ENCODE measurements at regions not wholly inside any gene's neighbourhood (a gene's known extent, or its start where the extent isn't known, plus 50 kb on each side); places are given as distances from the start of the nearest gene placed in this dataset.

DNA sequence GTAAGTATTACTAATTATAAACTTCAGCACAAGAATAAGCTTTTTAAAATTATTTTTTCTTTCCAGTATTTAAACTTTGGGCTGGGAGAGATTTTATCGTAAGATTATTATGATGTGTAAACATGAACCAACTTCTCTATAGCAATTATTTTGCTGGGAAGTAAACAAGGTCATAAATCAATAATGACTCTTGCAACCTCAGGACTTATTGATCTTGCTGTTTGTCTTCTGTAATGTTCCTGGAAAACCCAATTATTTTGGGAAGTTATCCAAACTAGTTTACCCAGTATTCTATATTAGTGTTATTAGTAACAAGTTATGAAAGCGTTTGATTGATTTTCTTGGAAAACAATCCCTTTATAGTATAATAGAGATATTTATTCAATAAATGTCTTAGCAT lies 174.9 kb downstream of the PPP1R2C start (continued):
- no peak for TF ChIP-seq SAP30 (IDR thresholded peaks at IDR 0.05; ENCODE audit: borderline replicate concordance, insufficient read depth, low read depth, low read length, poor library complexity, severe bottlenecking)
- no peak for TF ChIP-seq RFX7 (CRISPR knock-in tag; IDR thresholded peaks at IDR 0.05)
- TF ChIP-seq ZKSCAN1 (IDR thresholded peaks at IDR 0.05; ENCODE audit: low read depth, low read length): no peak
- TF ChIP-seq, protein P1, sequence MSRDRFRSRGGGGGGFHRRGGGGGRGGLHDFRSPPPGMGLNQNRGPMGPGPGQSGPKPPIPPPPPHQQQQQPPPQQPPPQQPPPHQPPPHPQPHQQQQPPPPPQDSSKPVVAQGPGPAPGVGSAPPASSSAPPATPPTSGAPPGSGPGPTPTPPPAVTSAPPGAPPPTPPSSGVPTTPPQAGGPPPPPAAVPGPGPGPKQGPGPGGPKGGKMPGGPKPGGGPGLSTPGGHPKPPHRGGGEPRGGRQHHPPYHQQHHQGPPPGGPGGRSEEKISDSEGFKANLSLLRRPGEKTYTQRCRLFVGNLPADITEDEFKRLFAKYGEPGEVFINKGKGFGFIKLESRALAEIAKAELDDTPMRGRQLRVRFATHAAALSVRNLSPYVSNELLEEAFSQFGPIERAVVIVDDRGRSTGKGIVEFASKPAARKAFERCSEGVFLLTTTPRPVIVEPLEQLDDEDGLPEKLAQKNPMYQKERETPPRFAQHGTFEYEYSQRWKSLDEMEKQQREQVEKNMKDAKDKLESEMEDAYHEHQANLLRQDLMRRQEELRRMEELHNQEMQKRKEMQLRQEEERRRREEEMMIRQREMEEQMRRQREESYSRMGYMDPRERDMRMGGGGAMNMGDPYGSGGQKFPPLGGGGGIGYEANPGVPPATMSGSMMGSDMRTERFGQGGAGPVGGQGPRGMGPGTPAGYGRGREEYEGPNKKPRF (IDR thresholded peaks at IDR 0.05; ENCODE audit: low read depth, low read length): no peak
- no peak for TF ChIP-seq IFI16 (CRISPR knock-in tag; IDR thresholded peaks at IDR 0.05)

DNA sequence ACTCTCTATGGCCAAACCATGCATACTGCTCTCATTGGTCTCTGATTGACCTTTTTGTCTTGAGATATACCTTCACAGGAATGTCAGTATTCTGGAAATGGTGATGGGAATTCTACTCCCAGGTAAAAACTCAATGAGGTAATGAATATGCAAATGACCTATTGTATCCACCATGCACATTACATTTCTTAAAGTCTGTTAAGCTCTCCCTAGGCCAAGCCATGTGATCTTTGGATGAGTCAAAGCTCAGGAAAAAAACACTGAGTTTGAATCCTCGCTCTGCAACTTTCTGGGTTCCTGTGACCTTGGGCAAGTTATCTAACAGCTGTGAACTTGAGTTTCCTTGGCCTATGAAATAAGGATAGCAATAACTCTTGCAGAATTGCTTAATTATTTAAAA lies 175.4 kb downstream of the PPP1R2C start:
- H2AFZ ChIP-seq (ENCODE audit: low read depth, low read length): no peak overlapping the region
- FAIRE-seq (no peak), DNase-seq (ENCODE audit: extremely low read depth in 1 of 4, low spot score in 3 of 4) (no peak), ATAC-seq (no peak)
- H3K79me2 ChIP-seq (ENCODE audit: control insufficient read depth, insufficient read depth, low read length): no peaks in the 10 kb centered on the region
- no peak overlapping the region for H3K4me3 ChIP-seq
- no peak overlapping the region for H3K4me2 ChIP-seq (ENCODE audit: insufficient read depth, low read length)
- in situ Hi-C loops (cut with MboI): no loop called here
- H4K20me1 ChIP-seq (replicated peaks; ENCODE audit: control insufficient read depth, insufficient read depth, low read length): no peaks in the 10 kb centered on the region
- H3K9ac ChIP-seq (ENCODE audit: insufficient read depth in 1 of 2, low read depth in 2 of 2, low read length in 2 of 2): no peak overlapping the region
- H3K9me3 ChIP-seq (replicated peaks; ENCODE audit: control insufficient read depth, insufficient read depth, low read depth, low read length): no peaks in the 10 kb centered on the region
- no TSS peak for BruUV-seq (replicated peaks)
- intact Hi-C loops (cut with micrococcal nuclease): no loop called here
- WGBS (ENCODE audit: insufficient coverage, low coverage, missing lambda C conversion rate): 0% methylated on average over 1 of the region's 1 CpG
- no peak overlapping the region for H3K27ac ChIP-seq (ENCODE audit: extremely low read depth, low read depth, low read length)
- CTCF ChIA-PET (ENCODE audit: low intra/inter-chr PET ratio): no interaction called here
- no peaks in the 10 kb centered on the region for H3K9me1 ChIP-seq (ENCODE audit: control insufficient read depth, insufficient read depth, low read length)
- H3K27me3 ChIP-seq (ENCODE audit: control insufficient read depth in 2 of 2, insufficient read depth in 2 of 2, low read length in 2 of 2): no peaks in the 10 kb centered on the region
- no peaks in the 10 kb centered on the region for H3K36me3 ChIP-seq (ENCODE audit: control insufficient read depth, insufficient read depth, low read length)
- H3K4me1 ChIP-seq (replicated peaks in 1 of 2; ENCODE audit: control insufficient read depth in 2 of 2, insufficient read depth in 2 of 2, low read length in 2 of 2): no peaks in the 10 kb centered on the region
- POLR2A ChIA-PET: no interaction called here
- TF ChIP-seq ZNF384 (IDR thresholded peaks at IDR 0.05; ENCODE audit: low read depth, low read length) (no peak), ZNF699 (CRISPR knock-in tag; IDR thresholded peaks at IDR 0.05; ENCODE audit: insufficient replicate concordance) (no peak), MCM5 (IDR thresholded peaks at IDR 0.05; ENCODE audit: low read depth) (no peak), ZNF311 (CRISPR knock-in tag; IDR thresholded peaks at IDR 0.05) (no peak), EHMT2 (IDR thresholded peaks at IDR 0.05) (no peak), HLTF (IDR thresholded peaks at IDR 0.05) (no peak), ZNF644 (tag; IDR thresholded peaks at IDR 0.05; ENCODE audit: low read depth) (no peak)
- TF ChIP-seq, protein P2, sequence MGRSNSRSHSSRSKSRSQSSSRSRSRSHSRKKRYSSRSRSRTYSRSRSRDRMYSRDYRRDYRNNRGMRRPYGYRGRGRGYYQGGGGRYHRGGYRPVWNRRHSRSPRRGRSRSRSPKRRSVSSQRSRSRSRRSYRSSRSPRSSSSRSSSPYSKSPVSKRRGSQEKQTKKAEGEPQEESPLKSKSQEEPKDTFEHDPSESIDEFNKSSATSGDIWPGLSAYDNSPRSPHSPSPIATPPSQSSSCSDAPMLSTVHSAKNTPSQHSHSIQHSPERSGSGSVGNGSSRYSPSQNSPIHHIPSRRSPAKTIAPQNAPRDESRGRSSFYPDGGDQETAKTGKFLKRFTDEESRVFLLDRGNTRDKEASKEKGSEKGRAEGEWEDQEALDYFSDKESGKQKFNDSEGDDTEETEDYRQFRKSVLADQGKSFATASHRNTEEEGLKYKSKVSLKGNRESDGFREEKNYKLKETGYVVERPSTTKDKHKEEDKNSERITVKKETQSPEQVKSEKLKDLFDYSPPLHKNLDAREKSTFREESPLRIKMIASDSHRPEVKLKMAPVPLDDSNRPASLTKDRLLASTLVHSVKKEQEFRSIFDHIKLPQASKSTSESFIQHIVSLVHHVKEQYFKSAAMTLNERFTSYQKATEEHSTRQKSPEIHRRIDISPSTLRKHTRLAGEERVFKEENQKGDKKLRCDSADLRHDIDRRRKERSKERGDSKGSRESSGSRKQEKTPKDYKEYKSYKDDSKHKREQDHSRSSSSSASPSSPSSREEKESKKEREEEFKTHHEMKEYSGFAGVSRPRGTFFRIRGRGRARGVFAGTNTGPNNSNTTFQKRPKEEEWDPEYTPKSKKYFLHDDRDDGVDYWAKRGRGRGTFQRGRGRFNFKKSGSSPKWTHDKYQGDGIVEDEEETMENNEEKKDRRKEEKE (IDR thresholded peaks at IDR 0.05; ENCODE audit: borderline replicate concordance in 1 of 2, control insufficient read depth in 1 of 2, low read depth in 2 of 2, low read length in 1 of 2): no peak
- TF ChIP-seq, protein P3, sequence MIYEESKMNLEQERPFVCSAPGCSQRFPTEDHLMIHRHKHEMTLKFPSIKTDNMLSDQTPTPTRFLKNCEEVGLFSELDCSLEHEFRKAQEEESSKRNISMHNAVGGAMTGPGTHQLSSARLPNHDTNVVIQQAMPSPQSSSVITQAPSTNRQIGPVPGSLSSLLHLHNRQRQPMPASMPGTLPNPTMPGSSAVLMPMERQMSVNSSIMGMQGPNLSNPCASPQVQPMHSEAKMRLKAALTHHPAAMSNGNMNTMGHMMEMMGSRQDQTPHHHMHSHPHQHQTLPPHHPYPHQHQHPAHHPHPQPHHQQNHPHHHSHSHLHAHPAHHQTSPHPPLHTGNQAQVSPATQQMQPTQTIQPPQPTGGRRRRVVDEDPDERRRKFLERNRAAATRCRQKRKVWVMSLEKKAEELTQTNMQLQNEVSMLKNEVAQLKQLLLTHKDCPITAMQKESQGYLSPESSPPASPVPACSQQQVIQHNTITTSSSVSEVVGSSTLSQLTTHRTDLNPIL (CRISPR knock-in tag; IDR thresholded peaks at IDR 0.05): no peak
